ENCODE measurements at regions not wholly inside any gene's neighbourhood (a gene's known extent, or its start where the extent isn't known, plus 50 kb on each side); places are given as distances from the start of the nearest gene placed in this dataset.

- TF ChIP-seq REST (IDR thresholded peaks at IDR 0.05; ENCODE audit: low read depth) (no peak), CTCF (IDR thresholded peaks at IDR 0.05 in 2 of 3, conservative IDR thresholded peaks at IDR 0.05 in 1 of 3; ENCODE audit: borderline replicate concordance in 1 of 3, insufficient read depth in 1 of 3, low read depth in 2 of 3, low read length in 2 of 3) (no peak), FOSL1 (IDR thresholded peaks at IDR 0.05; ENCODE audit: low read depth) (no peak)
Measured at GRCh38 chr1:38565020-38565491, 294.5 kb downstream of the RRAGC start.
